ENCODE measurements at regions not wholly inside any gene's neighbourhood (a gene's known extent, or its start where the extent isn't known, plus 50 kb on each side); places are given as distances from the start of the nearest gene placed in this dataset.

- Histone ChIP-seq H3K27me3 (replicated peaks in 1 of 4; ENCODE audit: control insufficient read depth in 3 of 4, extremely low read depth in 1 of 4, insufficient read depth in 3 of 4, low read length in 3 of 4) (no peaks in the 10 kb centered on the region), H3K4ac (replicated peaks; ENCODE audit: insufficient read length, low read depth, low read length) (no peak overlapping the region), H2BK20ac (ENCODE audit: low read length) (no peak overlapping the region), H2BK12ac (ENCODE audit: low read depth, low read length) (no peak overlapping the region), H4K5ac (ENCODE audit: insufficient read length, low read depth, low read length) (no peak overlapping the region), H3K9ac (replicated peaks in 1 of 4; ENCODE audit: extremely low read depth in 1 of 4, low read depth in 3 of 4, low read length in 3 of 4) (no peak overlapping the region), H3K4me2 (ENCODE audit: insufficient read depth in 1 of 2, low read depth in 2 of 2, low read length in 2 of 2) (no peak overlapping the region), H3K23ac (ENCODE audit: insufficient read length) (no peak overlapping the region), H3K4me3 (ENCODE audit: extremely low read depth in 1 of 4, insufficient read depth in 2 of 4, low read depth in 3 of 4, low read length in 4 of 4) (no peak overlapping the region), H3K9me3 (ENCODE audit: insufficient read depth in 2 of 2, low read depth in 1 of 2, low read length in 1 of 2) (no peaks in the 10 kb centered on the region), H4K8ac (ENCODE audit: extremely low read depth, insufficient read depth, low read length) (no peak overlapping the region), H2AFZ (ENCODE audit: low read length) (no peak overlapping the region), H2BK5ac (ENCODE audit: low read depth, low read length) (no peak overlapping the region), H4K20me1 (replicated peaks in 1 of 2; ENCODE audit: control insufficient read depth in 1 of 2, insufficient read depth in 2 of 2, low read length in 2 of 2) (no peaks in the 10 kb centered on the region), H3K36me3 (ENCODE audit: control insufficient read depth in 2 of 4, insufficient read depth in 4 of 4, low read length in 3 of 4) (no peaks in the 10 kb centered on the region), H2AK5ac (ENCODE audit: low read depth, low read length) (no peak overlapping the region), H3K14ac (ENCODE audit: insufficient read length) (no peak overlapping the region), H3K23me2 (ENCODE audit: low read depth, low read length) (no peaks in the 10 kb centered on the region), H3K79me1 (ENCODE audit: low read depth, low read length) (no peaks in the 10 kb centered on the region), H3K79me2 (ENCODE audit: control insufficient read depth in 1 of 2, insufficient read depth in 2 of 2, low read length in 2 of 2) (no peaks in the 10 kb centered on the region), H4K91ac (replicated peaks; ENCODE audit: insufficient read length, low read length) (no peak overlapping the region), H2BK120ac (replicated peaks; ENCODE audit: low read depth, low read length) (no peak overlapping the region), H3K4me1 (replicated peaks in 1 of 4; ENCODE audit: control insufficient read depth in 3 of 4, insufficient read depth in 4 of 4, low read length in 3 of 4) (no peaks in the 10 kb centered on the region), H3K56ac (replicated peaks; ENCODE audit: insufficient read length, low read depth, low read length) (no peak overlapping the region), H2BK15ac (ENCODE audit: low read length) (no peak overlapping the region), H3K27ac (ENCODE audit: low read depth, low read length) (no peak overlapping the region), H3K18ac (ENCODE audit: extremely low read depth, low read length) (no peak overlapping the region)
- no peak for FAIRE-seq
- CTCF ChIA-PET (ENCODE audit: partially characterized antibody), result interaction anchor here (0.8 kb wide), 1 partner anchor 198 kb away, joined by 3 read pairs; no protein-coding TSS in a partner anchor
- no peak for DNase-seq (ENCODE audit: low read depth in 1 of 2, low spot score in 2 of 2)
- POLR2A ChIA-PET (ENCODE audit: partially characterized antibody), result no interaction called here
- TF ChIP-seq SP4 (IDR thresholded peaks at IDR 0.05; ENCODE audit: low read length) (no peak), MAFK (IDR thresholded peaks at IDR 0.05; ENCODE audit: low read depth, low read length) (no peak), EGR1 (IDR thresholded peaks at IDR 0.05; ENCODE audit: borderline replicate concordance, low read depth, low read length) (no peak), RBBP5 (IDR thresholded peaks at IDR 0.05; ENCODE audit: borderline replicate concordance, low read depth, low read length) (no peak), TCF12 (IDR thresholded peaks at IDR 0.05; ENCODE audit: low read depth, low read length) (no peak), KDM1A (IDR thresholded peaks at IDR 0.05; ENCODE audit: borderline replicate concordance, low read length) (no peak), TAF1 (IDR thresholded peaks at IDR 0.05; ENCODE audit: low read depth, low read length) (no peak), NANOG (IDR thresholded peaks at IDR 0.05; ENCODE audit: insufficient read depth, low read depth, low read length, poor library complexity, severe bottlenecking) (no peak), CTCF (IDR thresholded peaks at IDR 0.05; ENCODE audit: control extremely low read depth in 1 of 3, insufficient read depth in 1 of 3, low read depth in 1 of 3, low read length in 3 of 3) (no peak), RXRA (IDR thresholded peaks at IDR 0.05; ENCODE audit: insufficient read depth, low read depth, low read length) (no peak), RFX5 (IDR thresholded peaks at IDR 0.05; ENCODE audit: borderline replicate concordance, low read depth, low read length) (no peak), GTF2F1 (IDR thresholded peaks at IDR 0.05; ENCODE audit: borderline replicate concordance, low read depth, low read length) (no peak), POLR2AphosphoS5 (IDR thresholded peaks at IDR 0.05; ENCODE audit: low read depth, low read length) (no peak), YY1 (IDR thresholded peaks at IDR 0.05; ENCODE audit: low read depth, low read length) (no peak), SRF (IDR thresholded peaks at IDR 0.05; ENCODE audit: low read depth, low read length) (no peak)
Observed at GRCh38 chr5:103422756-103423155, 139.8 kb downstream of the NUDT12 start.
